NCI-H748 (cell line): ENCODE measurements at regions not wholly inside any gene's neighbourhood (a gene's known extent, or its start where the extent isn't known, plus 50 kb on each side); places are given as distances from the start of the nearest gene placed in this dataset.

ENCODE experiments used
- DNase-seq: peaks from one replicate; lab custom pipeline; 2025; ENCODE audit not compliant: unreplicated experiment; lab: John Stamatoyannopoulos, UW

GRCh38 chr4:136691607-136692006, 840.7 kb downstream of the PCDH18 start:
- DNase-seq = no peak

- DNase-seq = no peak
Observed at GRCh38 chr4:136690360-136690759, 841.9 kb downstream of the PCDH18 start.

- DNase-seq = no peak
Observed at GRCh38 chr4:136687596-136687995, 844.7 kb downstream of the PCDH18 start.

- DNase-seq = peak; percentile 5
Observed at GRCh38 chr4:136687118-136687517, 845.2 kb downstream of the PCDH18 start.

- no peak for DNase-seq
Observed at GRCh38 chr4:136680761-136681160, 851.5 kb downstream of the PCDH18 start.

GRCh38 chr4:136680271-136680670, 852.0 kb downstream of the PCDH18 start:
- no peak for DNase-seq

- DNase-seq = no peak
Observed at GRCh38 chr4:136670265-136670664, 862.0 kb downstream of the PCDH18 start.

- DNase-seq = no peak
Observed at GRCh38 chr4:136664988-136665387, 867.3 kb downstream of the PCDH18 start.

- no peak for DNase-seq
Observed at GRCh38 chr4:136662539-136662938, 869.8 kb downstream of the PCDH18 start.

- no peak for DNase-seq
Observed at GRCh38 chr4:136653640-136654406, 878.5 kb downstream of the PCDH18 start.

- DNase-seq = no peak
Observed at GRCh38 chr4:136651932-136652331, 880.4 kb downstream of the PCDH18 start.

- no peak for DNase-seq
Observed at GRCh38 chr4:136651278-136651667, 881.0 kb downstream of the PCDH18 start.

- peak; percentile 94 for DNase-seq
Observed at GRCh38 chr4:136650541-136651277, 881.6 kb downstream of the PCDH18 start.

- no peak for DNase-seq
Observed at GRCh38 chr4:136644279-136644678, 888.0 kb downstream of the PCDH18 start.

- peak; percentile 68 for DNase-seq
Observed at GRCh38 chr4:136643416-136643815, 888.9 kb downstream of the PCDH18 start.

- DNase-seq = peak; percentile 12
Observed at GRCh38 chr4:136637071-136637777, 895.1 kb downstream of the PCDH18 start.

- no peak for DNase-seq
Observed at GRCh38 chr4:136636155-136636554, 896.1 kb downstream of the PCDH18 start.

- no peak for DNase-seq
Observed at GRCh38 chr4:136634121-136634520, 898.2 kb downstream of the PCDH18 start.

- DNase-seq = no peak
Observed at GRCh38 chr4:136599890-136600289, 932.4 kb downstream of the PCDH18 start.

- DNase-seq = no peak
Observed at GRCh38 chr4:136590440-136590839, 941.9 kb downstream of the PCDH18 start.

- no peak for DNase-seq
Observed at GRCh38 chr4:136583567-136583966, 948.7 kb downstream of the PCDH18 start.

- no peak for DNase-seq
Observed at GRCh38 chr4:136581119-136581518, 951.2 kb downstream of the PCDH18 start.
